Activated CD8-positive, alpha-beta memory T cell treated with anti-CD3 and anti-CD28 coated beads for 1 hour (primary cell): ENCODE measurements at regions not wholly inside any gene's neighbourhood (a gene's known extent, or its start where the extent isn't known, plus 50 kb on each side); places are given as distances from the start of the nearest gene placed in this dataset.

ENCODE experiments used
- DNase-seq, 2 donors: peaks; one replicate each; pipeline ENCODE4 v3.0.0-alpha.2; 2020; ENCODE audit warnings: low read depth in 1 of 2; ENCODE audit errors: extremely low read depth in 1 of 2

DNA sequence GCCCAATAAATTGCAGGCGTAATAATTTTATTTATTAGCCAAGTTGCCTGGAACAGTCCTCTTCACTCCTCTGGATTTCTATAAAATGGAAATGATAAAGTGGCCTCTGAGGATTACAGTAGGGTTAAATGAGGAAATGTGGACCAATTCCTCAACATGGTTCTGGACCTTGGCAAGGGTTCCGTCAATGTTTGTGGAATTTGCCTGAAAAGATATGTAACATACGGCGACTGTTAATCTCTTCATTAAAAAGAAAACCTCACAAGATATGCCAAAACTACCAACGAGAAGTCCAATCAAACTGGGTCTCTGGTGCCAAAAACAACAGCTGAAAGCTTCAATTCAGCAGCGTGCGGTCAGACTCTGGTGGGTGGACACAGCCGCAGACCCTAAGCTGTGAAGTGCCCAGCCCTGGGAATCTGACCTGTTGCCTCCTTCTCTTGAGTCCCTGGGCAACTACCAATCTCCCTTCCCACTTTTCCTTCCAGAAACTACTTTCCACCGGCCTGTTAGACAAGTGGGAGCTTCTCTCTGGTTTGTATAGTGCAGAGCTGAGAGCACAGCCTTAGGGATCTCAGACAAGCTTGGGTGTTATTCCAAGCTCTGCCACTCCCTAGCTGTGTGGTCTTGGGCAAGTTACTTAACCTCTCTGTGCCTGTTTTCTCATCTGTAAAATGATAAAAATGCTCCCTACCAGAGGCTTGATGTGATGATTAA lies 190.5 kb upstream of the GSC start:
- no peak for DNase-seq

DNA sequence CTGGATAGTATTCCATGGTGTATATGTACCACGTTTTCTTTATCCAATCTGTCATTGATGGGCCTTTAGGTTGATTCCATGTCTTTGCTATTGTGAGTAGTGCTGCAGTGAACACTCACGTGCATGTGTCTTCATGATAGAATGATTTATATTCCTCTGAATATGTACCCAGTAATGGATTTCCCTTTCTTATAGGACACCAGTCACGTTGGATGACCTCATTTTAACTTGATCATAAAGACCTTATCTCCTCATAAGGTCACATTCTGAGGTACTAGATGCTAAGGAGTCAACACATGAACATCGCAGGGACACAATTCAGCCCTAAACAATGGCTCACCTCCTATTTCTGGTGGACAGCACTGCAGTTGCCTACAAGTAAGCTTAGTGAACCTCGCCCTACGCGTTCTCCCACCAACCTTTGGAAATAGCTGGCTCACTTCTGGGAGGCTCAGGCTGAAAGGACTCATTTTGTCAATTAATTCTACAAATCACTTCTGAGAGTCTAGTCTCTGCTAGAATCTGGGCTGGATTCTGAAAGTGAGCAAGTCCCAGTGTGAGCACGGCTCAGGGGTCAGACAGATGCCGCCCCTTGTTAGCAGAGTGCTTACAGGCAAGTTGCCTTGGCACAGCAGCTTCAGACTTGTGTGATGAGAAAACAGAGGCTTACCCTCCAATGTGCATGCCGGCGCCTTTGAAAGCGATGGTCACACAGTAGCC lies 183.8 kb upstream of the GSC start:
- DNase-seq = no peak

DNA sequence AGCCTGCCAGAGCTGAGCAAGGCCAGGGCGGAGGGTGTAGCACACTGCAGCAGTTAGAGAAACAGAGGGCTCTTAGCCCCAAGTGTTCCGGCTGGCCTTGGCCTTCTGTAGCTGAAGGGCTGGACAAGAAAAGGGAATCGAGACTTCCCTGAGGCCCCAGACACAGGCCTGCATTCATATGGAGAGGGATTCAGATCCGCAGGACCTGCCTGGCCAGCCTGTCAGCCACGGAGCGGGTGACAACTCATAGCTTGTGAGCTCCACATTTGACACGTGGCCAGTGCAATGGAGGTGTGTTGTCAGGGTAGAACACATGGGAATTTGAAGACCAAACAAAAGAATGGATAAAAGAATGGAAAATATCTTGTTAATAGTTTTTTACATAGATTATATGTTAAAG lies 182.2 kb upstream of the GSC start:
- no peak for DNase-seq

DNA sequence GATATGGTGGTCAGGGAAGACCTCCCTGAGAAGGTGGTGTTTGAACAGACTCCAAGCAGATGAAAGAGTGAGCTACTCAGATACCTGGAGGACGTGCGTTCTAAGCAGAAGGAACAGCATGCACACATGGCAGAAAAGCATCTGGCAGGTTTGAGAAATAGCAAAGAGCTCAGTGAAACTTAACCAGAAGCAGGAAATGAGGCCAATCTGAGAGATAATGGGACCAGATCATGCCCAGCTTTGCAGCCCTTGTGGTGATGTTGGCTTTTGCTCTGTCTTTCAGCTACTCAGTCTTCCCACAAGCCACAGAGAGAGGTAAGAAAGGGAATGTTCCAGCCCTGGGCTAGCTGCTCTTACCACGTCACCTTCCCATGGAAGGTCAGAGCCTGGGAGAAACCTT lies 176.3 kb upstream of the GSC start:
- no peak for DNase-seq

DNA sequence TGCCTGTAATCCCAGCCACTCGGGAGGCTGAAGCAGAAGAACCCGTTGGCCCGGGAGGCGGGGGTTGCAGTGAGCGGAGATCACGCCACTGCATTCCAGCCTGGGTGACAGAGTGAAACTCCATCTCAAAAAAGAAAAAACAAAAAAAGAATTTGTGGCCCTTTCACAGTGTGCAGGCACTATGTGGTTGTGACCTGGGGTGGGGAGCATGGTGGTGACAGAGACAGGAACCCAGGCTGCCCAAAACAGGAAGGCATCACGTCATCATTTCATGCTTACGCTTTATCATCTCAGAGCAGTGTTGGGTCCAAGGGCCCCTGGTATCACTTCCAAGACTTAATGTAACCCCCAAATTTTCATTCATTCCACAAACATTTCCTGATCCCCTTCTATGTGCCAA lies 175.7 kb upstream of the GSC start:
- peak in 1 of 2 donors; percentile 24 for DNase-seq

DNA sequence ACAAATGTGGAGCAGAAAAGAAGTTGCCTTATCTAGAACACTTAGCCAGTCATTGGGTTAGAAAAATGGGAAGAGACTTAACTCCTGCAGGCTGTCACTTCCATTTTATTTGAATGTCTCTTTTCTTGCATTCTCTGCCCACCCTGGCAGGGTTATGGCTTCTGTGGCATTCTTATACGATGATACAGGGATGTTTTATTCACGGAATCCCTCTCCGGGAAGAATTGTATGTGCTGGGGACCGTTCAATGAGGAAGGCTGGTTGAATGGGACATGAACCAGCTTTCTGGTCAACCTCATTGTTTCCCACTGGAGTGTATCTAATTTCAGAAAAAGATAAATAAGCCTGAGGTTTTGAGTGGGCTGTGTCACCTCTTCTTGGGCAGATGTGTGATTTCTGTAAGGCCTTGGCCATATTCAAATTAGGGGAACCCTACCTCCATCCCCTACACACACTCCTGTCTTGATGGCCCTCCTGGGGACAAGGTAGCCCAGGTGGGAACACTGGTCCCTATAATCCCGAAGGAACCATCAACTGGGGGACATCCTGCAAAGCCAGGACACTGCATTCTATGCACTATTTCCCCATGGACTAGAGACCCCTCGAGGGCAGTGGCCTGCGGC lies 174.8 kb upstream of the GSC start:
- no peak for DNase-seq

DNA sequence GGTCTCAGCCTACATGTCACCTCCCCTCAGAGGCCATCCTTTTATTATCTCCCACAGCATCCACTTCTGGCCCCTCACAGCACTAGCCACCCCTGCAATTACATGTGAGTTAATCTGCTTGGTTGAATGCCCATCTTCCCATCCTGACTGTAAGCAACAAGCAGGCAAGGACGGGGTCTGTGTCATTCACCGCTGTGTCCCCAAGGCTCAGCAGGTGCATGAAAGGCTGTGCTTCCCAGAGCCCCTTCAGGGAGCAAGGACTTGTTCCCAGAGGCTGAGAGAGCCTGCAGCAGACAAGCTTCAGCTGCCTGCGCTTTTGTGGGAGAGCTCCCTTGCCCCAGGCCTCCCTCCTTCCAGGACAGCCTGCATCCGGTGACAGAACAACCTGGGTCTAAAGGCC lies 172.7 kb upstream of the GSC start:
- DNase-seq = no peak

DNA sequence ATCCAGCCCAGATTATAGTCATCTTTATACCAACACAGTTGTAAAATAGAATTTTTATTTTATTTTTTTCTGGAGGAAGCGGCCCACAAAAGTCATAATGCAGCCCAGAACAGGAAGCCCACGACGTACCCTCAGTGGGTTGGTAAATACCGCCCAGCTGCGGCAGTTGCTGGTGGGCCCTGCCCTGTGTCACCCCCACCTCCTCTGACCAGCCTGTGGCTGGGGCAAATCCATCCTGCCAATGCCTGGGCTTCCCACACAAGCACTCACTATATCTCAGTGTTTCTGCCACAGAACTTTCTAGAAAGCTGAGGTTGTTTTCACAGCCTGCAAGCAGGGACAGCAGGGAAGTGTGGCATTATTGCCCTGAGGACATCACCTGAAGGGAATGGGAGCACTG lies 171.4 kb upstream of the GSC start:
- DNase-seq = no peak

DNA sequence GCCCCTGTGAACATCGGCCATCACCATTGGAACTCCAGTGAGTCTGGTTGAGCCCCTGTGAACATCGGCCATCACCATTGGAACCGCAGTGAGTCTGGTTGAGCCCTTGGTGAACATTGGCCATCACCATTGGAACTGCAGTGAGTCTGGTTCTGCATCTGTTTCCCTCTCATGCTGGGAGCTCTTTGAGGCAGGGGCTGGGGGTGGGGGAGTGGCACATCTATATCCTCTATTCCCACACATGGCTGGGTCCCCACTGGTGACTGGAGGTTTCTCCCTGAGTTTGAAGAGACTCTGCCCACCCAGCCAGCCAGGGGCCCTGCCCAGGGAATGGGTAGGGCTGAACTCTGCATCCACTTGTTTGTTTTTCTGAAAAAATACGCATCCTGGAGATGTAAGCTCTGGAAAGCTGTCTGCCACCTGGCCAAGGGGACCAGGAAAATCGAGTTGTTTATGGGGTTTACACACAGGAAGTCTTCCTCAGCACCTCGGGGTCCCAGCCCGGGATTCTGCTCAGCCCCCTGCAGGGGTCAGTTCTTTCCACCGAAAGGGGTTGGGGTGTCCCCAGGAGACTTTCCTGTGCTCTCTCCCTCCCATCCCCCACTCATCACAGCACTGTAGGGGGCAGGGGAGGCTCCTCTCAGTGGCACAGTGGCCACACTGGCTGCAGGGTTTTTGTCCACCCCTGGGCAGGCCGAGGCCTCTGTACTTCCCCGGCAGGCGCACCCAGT lies 170.5 kb upstream of the GSC start:
- no peak for DNase-seq

DNA sequence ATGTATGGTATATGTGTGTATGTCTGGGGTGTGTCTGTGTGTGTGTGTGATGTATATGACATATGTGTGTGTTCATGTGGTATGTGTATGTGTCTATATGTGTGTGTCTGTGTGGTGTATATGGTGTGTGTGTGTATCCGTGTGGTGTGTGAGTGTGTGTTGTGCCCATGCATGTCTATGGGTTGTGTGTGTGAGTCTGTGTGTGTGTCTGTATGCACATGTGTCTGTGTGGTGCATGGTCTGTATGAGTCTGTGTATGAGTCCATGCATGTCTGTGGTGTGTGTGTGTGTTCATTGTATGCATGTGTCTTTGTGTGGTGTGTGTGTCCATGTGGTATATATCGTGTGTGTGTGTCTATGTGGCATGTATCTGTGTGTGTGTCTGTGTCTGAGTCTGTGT lies 168.1 kb upstream of the GSC start:
- DNase-seq = no peak

DNA sequence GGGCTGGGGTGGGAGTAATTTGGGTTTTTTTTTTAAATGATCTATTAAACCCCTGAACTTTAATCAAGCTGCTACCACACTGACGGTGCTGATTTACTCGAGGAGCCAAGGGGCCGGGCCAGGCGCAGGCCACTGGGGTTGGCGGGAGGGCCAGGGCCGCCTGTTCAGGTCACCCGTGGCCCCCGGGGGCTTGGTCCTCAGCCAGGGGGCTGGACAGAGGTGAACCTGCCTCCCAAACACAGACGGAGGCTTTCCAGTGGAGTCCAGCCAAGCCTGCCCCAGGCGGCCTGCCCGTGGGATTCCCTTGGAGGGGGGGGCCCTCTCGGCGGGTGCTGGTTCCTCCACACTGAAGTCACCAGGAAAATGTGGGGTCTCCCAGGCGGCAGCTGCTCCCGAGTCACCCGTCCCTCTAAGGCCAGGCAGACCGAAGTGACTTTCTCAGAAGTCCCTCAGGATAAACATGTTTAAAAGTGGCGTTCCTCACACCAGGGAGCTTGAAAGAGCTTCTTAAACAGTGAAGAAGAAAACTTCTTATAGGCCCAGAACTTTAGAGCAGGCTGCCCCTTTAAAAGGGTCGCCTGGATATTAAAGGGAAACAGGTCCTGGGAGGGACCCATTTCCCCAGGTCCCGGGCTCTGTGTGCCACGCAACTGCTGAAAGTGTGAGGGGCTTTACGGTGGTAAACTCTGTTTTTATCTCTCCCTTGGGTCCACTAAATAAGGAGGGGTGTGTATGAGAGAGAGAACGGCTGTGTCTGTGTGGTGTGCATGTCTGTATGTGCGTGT lies 167.2 kb upstream of the GSC start:
- DNase-seq = no peak

DNA sequence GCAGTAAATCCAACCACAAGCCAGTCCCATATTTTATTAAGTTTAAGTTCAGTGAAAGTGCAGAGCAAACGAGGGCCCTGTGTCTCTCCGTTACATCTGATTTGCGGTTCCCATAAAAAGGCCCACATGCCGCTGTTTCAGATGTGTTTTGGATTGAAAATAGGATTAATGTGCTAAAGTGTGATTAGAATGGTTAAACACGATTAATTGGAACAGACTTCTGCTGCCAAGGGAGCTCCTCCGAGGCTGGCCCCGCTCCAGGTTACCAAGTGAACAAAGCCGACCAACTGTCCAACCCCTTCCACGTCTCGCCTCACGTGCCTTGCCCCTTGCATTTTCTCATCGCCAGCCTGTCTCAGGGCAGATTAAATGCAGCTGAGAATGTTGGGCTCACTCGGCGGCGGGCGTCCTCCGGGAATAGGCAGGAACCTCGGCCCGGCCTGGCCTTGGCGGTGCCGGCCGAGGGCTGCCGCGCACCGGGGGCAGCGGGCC lies 166.5 kb upstream of the GSC start:
- no peak for DNase-seq

DNA sequence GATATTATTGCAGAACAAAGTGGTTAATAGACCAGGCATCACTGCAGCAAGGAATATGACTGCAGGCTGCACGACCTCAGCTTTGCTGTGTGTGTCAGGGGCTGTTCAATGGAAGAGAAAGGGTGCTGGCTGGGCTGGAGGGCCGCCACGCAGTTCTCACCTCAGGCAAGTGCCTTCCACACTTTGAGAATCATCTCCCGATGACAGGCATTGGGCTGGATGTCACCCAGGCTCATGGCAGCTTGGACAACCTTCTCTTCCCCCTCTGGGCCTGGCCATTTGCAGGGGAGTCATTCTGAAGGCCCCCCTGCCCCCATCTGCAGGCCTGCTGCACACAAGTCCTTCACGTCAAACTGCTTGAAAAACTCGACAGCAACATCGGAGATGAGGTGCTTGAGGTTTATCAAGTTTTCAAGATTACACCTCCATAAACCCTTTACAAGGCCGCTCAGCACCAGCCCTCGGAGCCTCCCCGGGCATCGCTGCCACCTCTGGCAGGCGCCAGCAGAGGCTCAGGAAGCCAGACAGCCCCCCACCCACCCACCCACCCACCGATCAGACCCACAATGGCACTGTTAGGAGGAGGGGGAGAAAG lies 165.9 kb upstream of the GSC start:
- no peak for DNase-seq

DNA sequence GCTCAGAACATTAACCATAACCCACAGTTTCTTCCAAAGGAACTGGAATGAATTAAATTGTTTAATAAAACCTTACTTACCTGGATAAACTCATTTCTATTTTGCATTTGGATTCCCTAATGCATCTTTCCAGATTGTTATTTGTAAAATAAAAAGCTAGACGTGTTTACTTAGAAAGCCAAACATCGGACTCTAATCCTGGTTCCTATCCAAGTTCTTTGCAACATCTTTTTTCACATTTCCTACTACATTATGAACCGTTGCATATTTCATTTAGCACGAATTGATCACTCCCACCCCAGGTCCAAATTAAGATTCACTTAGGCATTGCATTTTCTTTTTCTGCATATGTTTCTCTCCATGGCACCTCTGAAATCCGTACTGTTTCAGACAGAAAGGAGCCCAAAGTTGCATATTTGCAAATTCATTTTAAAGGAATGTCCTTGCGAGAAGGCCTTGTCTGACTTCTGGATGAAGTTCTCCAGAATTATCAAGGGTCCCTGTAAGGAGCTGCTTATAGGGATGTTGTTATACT lies 164.4 kb upstream of the GSC start:
- no peak for DNase-seq

DNA sequence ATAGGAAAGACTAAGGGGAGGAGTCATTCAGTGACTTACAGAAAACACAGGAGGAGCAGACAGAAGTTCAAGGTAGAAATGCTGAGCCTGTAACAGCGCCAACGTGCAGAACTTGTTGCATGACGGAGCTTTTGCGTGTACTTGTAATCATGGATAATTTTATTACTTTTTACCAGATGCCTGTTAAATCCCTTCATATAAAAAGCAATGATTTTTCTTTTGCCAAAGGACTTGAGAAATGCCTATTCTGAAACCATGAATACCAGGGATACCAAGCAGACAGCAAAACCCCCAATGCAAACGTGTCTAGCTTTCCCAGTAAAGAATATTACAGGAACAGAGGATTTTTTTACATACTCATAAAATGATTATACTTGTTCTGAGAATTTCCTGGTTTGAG lies 163.6 kb upstream of the GSC start:
- no peak for DNase-seq

DNA sequence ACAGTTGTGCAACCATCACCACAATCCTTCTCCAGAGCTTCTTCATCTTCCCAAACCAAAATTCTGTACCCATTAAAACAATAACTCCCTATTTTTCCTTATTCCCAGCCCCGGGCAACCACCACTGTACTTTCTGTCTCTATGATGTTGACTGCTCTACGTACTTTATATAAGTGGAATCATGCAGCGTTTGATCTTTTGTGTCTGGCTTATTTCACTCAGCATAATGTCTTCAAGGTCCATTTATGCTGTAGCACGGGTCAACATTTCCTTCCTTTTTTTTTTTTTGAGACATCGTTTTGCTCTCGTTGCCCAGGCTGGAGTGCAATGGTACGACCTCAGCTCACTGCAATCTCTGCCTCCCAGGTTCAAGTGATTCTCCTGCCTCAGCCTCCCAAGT lies 162.7 kb upstream of the GSC start:
- no peak for DNase-seq

DNA sequence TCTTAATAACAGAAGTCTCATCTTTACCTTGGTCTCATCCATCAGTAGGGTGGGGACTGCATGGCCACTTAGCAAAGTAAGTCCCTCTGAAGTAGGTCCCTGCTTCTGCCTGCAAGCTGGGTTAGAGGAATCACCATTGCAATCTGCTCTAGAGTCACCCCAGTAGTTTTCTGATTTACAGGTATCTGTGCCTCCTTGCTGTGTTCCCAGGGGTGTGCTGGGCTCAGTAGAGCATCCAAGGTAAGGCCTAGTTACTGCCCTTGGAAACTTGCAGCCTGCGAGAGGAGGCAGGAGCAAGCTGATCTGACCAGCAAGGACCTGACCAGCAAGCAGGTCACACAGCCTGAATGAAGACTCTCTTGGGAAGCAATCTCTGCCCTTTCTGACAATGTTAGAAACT lies 160.8 kb upstream of the GSC start:
- DNase-seq = no peak

DNA sequence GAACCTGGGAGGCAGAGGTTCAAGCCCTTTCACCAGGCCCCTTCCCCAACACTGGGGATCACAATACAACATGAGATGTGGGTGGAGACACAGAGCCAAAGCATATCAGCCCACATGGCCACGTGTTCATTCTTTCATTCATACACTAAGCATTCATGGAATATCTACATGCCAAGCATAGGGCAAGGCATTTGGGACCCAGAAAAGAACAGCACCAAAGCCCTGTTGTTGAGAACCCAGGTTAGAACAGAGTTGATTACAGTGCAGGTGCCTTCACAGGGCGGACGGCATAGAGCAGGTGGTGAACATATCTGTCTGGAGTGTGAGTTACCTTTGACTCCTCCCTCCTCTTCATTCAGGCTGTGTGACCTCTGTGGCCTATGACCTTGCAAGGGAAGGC lies 159.4 kb upstream of the GSC start:
- DNase-seq = no peak

DNA sequence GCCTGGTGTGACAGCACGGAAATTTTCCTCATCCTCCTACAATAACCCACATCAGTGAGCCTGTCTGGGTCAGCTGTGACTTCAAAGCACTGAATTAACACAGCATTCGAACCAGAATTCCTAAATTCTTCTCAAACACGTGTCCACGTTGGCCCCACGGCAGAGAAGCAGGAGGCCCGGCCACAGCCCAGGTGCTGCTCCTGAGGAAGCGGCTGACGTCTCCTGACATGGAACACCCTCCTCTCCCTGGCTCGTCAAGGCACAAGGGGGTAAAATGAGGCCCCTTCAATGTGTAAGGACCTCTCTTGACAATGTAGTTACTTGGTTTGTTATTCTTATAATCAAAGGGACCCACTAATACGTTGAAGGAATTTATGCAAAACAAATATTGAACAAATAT lies 156.3 kb upstream of the GSC start:
- DNase-seq = no peak
